ENCODE measurements at regions not wholly inside any gene's neighbourhood (a gene's known extent, or its start where the extent isn't known, plus 50 kb on each side); places are given as distances from the start of the nearest gene placed in this dataset.
"Not testable (repeated sequence)": the region's sequence is repeated elsewhere in the genome, so short reads cannot be mapped to it uniquely, and the experiment has no call there.

DNA sequence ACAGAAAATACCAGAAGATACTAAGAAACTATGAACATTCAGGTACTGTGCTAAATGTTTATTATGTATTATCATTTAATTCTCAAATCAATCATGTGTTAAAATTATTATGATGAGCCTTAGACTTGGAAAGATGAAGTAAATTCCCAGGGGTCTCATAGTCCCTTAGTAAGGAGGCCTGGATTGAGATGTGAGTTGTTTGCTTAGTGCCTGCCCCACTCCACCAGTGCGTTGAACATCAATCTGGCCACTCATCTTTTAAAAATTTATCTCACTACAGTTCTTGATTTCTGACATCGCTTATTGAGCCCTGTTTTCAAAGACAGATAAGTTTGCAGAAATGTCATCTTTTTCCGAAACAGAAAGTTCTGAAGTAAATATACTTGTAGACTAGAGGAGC is 618.4 kb upstream of the SEMA3D start:
- Mint-ChIP-seq H3K27ac (no peak overlapping the region), H3K4me1 (ENCODE audit: low read depth) (no peaks in the 10 kb centered on the region), H3K27me3 (ENCODE audit: low read depth) (no peaks in the 10 kb centered on the region), H3K4me3 (no peak overlapping the region), H3K36me3 (ENCODE audit: low read depth) (no peaks in the 10 kb centered on the region), H3K9me3 (ENCODE audit: insufficient read depth) (no peaks in the 10 kb centered on the region)
- no peak for DNase-seq
- CTCF ChIA-PET, result no interaction called here
- POLR2A ChIA-PET, result interaction anchor here (0.7 kb wide), 1 partner anchor 39 kb away, joined by 3 read pairs; no protein-coding TSS in a partner anchor
- no peak for ATAC-seq

GRCh38 chr7:85802211-85802610 is 615.4 kb upstream of the SEMA3D start:
- H3K36me3 Mint-ChIP-seq (ENCODE audit: low read depth), result no peaks in the 10 kb centered on the region
- CTCF ChIA-PET, result no interaction called here

DNA sequence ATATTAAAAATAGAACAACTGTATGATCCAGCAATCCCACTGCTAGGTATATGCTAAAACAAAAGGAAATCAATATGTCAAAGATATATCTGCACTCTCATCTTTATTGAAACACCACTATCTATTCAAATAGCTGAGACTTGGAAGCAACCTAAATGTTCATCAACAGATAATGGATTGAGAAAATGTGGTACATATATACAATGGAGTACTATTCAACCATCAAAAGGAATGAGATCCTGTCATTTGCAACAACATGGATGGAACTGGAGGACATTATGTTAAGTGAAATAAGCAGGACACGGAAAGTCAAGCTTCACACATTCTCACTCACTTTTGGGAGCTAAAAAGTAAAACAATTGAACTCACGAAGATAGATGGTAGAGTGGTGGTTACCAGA is 610.1 kb upstream of the SEMA3D start:
- Mint-ChIP-seq H3K27me3 (ENCODE audit: low read depth) (no peaks in the 10 kb centered on the region), H3K4me1 (ENCODE audit: low read depth) (no peaks in the 10 kb centered on the region), H3K36me3 (ENCODE audit: low read depth) (no peaks in the 10 kb centered on the region), H3K27ac (no peak overlapping the region), H3K4me3 (no peak overlapping the region), H3K9me3 (ENCODE audit: insufficient read depth) (peaks cover 15% of the 10 kb centered on the region)
- POLR2A ChIA-PET, result no interaction called here
- ATAC-seq (no peak), DNase-seq (no peak)
- CTCF ChIA-PET, result no interaction called here

More at GRCh38 chr7:85802211-85802610, 615.4 kb upstream of the SEMA3D start:
- Mint-ChIP-seq H3K4me1 (ENCODE audit: low read depth) (no peaks in the 10 kb centered on the region), H3K4me3 (no peak overlapping the region), H3K9me3 (ENCODE audit: insufficient read depth) (peaks cover under 1% of the 10 kb centered on the region), H3K27me3 (ENCODE audit: low read depth) (no peaks in the 10 kb centered on the region), H3K27ac (no peak overlapping the region)
- POLR2A ChIA-PET, result no interaction called here
- DNase-seq (no peak), ATAC-seq (no peak)

DNA sequence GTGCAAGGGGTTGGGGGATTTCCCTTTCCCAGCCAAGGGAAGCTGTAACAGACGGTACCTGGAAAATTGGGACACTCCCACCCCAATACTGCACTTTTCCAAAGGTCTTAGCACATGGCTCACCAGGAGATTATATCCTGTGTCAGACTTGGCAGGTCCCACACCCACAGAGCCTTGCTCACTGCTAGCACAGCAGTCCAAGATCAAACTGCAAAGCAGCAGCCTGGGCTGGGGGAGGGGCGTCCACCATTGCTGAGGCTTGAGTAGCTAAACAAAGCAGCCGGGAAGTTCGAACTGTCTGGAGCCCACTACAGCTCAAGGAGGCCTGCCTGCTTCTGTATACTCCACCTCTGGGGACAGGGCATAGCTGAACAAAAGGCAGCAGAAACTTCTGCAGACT is 604.2 kb upstream of the SEMA3D start:
- H3K36me3 Mint-ChIP-seq (ENCODE audit: low read depth); DNase-seq; CTCF ChIA-PET; H3K4me3 Mint-ChIP-seq; H3K27ac Mint-ChIP-seq; ATAC-seq; H3K27me3 Mint-ChIP-seq (ENCODE audit: low read depth); H3K9me3 Mint-ChIP-seq (ENCODE audit: insufficient read depth); POLR2A ChIA-PET; H3K4me1 Mint-ChIP-seq (ENCODE audit: low read depth): not testable (repeated sequence)

- Mint-ChIP-seq H3K27ac (no peak overlapping the region), H3K9me3 (ENCODE audit: insufficient read depth) (peaks cover 3% of the 10 kb centered on the region), H3K4me1 (ENCODE audit: low read depth) (peaks cover 3% of the 10 kb centered on the region), H3K27me3 (ENCODE audit: low read depth) (no peaks in the 10 kb centered on the region), H3K36me3 (ENCODE audit: low read depth) (no peaks in the 10 kb centered on the region), H3K4me3 (no peak overlapping the region)
- DNase-seq (no peak), ATAC-seq (no peak)
- ChIA-PET POLR2A (no interaction called here), CTCF (no interaction called here)
These were observed 594.8 kb upstream of the SEMA3D start for GRCh38 chr7:85781606-85782005.

DNA sequence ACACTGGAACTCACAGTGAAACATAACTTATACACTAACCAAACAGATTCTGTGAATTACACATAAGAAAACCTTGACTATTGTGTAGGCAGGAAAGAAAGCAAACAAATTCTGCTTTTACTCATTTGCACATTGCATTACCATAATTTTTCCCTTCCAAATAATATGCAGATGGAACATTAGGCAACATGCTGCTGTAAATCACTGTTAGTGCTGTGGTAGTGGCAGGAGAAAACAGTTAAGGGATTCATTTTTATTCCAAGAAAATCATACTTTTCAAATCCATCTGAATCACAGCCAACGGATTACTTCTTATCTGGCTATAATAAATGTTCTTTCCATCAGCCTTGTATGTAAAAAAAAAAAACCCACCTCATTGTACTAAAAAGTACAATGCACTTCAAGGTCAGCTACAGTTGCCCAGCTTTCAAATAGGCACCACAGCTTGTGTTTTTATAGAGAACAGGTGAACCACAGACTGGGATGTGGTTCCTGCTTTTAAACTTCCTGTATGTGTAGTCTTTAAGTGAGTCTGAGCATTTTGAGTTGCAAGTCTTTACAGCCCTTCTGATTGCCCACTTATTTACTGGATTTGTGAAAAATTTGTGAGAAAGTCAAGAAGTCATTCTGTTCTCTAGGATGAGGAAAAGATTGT is 590.0 kb upstream of the SEMA3D start:
- CTCF ChIA-PET, result no interaction called here

DNA sequence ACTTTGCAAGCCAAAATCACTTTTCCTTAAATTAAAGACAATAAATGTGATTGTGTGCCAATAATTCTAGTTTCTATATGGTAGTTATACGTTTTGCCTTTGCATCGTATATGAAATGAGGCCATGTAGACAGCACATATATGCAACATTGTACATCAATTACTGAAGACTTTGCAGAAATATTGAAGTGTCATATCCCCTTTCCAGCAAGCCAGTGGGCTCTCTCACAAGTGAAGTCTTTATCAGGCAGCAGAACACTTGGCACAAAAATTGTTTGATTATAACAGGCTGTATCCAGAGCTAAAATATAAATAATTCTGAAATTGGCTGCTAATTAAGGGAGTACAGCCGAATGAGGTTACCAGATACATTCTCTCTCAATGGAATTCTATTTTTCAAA is 588.6 kb upstream of the SEMA3D start:
- H3K36me3 Mint-ChIP-seq (ENCODE audit: low read depth), result no peaks in the 10 kb centered on the region
- CTCF ChIA-PET, result no interaction called here
- ATAC-seq, result no peak
- H3K4me3 Mint-ChIP-seq, result no peak overlapping the region
- no peak overlapping the region for H3K27ac Mint-ChIP-seq
- H3K9me3 Mint-ChIP-seq (ENCODE audit: insufficient read depth), result no peaks in the 10 kb centered on the region
- no peak for DNase-seq
- POLR2A ChIA-PET, result no interaction called here
- H3K27me3 Mint-ChIP-seq (ENCODE audit: low read depth), result no peaks in the 10 kb centered on the region
- H3K4me1 Mint-ChIP-seq (ENCODE audit: low read depth), result peaks cover 3% of the 10 kb centered on the region

More for the DNA sequence above, 590.0 kb upstream of the SEMA3D start:
- no peaks in the 10 kb centered on the region for H3K36me3 Mint-ChIP-seq (ENCODE audit: low read depth)
- POLR2A ChIA-PET, result no interaction called here
- no peak overlapping the region for H3K27ac Mint-ChIP-seq
- ATAC-seq (no peak), DNase-seq (no peak)
- H3K4me3 Mint-ChIP-seq, result no peak overlapping the region
- H3K4me1 Mint-ChIP-seq (ENCODE audit: low read depth), result peaks cover 3% of the 10 kb centered on the region
- no peaks in the 10 kb centered on the region for H3K27me3 Mint-ChIP-seq (ENCODE audit: low read depth)
- H3K9me3 Mint-ChIP-seq (ENCODE audit: insufficient read depth), result no peaks in the 10 kb centered on the region

DNA sequence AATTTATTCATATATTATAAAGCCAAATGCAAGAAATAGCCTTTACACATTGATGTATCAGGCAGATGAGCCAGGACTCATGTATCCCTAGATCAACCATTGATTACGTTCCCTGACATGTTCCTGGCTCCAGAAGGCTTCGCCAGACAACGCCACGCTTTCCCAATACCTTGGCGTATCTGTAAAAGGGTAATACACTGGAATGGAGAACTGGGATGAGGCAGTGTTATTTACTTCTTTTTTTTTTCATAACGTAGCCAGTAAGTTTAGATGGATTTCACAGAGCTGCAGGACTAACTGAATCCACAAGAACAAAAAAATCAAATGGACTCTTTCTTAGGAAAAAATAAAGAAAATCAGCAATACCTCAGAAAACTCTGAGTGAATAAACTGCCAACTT is 588.1 kb upstream of the SEMA3D start:
- H3K4me3 Mint-ChIP-seq, result no peak overlapping the region
- H3K36me3 Mint-ChIP-seq (ENCODE audit: low read depth), result no peaks in the 10 kb centered on the region
- H3K4me1 Mint-ChIP-seq (ENCODE audit: low read depth), result peaks cover 3% of the 10 kb centered on the region
- ATAC-seq (no peak), DNase-seq (no peak)
- no peaks in the 10 kb centered on the region for H3K9me3 Mint-ChIP-seq (ENCODE audit: insufficient read depth)
- ChIA-PET POLR2A (no interaction called here), CTCF (no interaction called here)
- H3K27ac Mint-ChIP-seq, result no peak overlapping the region
- no peaks in the 10 kb centered on the region for H3K27me3 Mint-ChIP-seq (ENCODE audit: low read depth)

- Mint-ChIP-seq H3K4me3 (no peak overlapping the region), H3K36me3 (ENCODE audit: low read depth) (no peaks in the 10 kb centered on the region), H3K4me1 (ENCODE audit: low read depth) (peaks cover 3% of the 10 kb centered on the region), H3K9me3 (ENCODE audit: insufficient read depth) (no peaks in the 10 kb centered on the region), H3K27ac (no peak overlapping the region), H3K27me3 (ENCODE audit: low read depth) (no peaks in the 10 kb centered on the region)
- ChIA-PET CTCF (no interaction called here), POLR2A (no interaction called here)
- ATAC-seq (no peak), DNase-seq (no peak)
These were observed 586.4 kb upstream of the SEMA3D start for GRCh38 chr7:85773116-85773728.

GRCh38 chr7:85771516-85771915 is 584.7 kb upstream of the SEMA3D start:
- H3K27ac Mint-ChIP-seq, result no peak overlapping the region
- DNase-seq (no peak), ATAC-seq (no peak)
- no peak overlapping the region for H3K4me3 Mint-ChIP-seq
- no peaks in the 10 kb centered on the region for H3K9me3 Mint-ChIP-seq (ENCODE audit: insufficient read depth)
- H3K36me3 Mint-ChIP-seq (ENCODE audit: low read depth), result no peaks in the 10 kb centered on the region
- ChIA-PET POLR2A (no interaction called here), CTCF (no interaction called here)
- no peaks in the 10 kb centered on the region for H3K27me3 Mint-ChIP-seq (ENCODE audit: low read depth)
- H3K4me1 Mint-ChIP-seq (ENCODE audit: low read depth), result no peaks in the 10 kb centered on the region

DNA sequence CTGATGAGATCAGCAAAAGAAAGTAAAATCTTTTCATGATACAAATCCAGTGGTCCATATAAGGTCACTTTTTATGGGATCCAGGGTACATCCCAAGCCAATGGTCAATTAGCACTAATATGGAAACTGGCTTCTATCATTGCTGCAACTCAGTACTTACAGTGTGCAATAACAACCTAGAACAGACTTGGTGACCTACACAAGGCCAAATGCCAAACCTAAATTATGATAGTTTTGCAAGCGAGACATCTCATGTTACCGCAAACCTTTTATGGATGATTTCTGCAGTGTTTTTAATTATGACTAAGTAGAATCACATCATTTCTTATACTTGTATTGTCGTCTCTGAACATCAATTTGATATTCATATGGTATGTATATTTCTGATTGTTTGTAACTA is 583.5 kb upstream of the SEMA3D start:
- no peak overlapping the region for H3K4me3 Mint-ChIP-seq
- DNase-seq (no peak), ATAC-seq (no peak)
- CTCF ChIA-PET, result no interaction called here
- H3K4me1 Mint-ChIP-seq (ENCODE audit: low read depth), result no peaks in the 10 kb centered on the region
- no peaks in the 10 kb centered on the region for H3K36me3 Mint-ChIP-seq (ENCODE audit: low read depth)
- H3K9me3 Mint-ChIP-seq (ENCODE audit: insufficient read depth), result no peaks in the 10 kb centered on the region
- no peaks in the 10 kb centered on the region for H3K27me3 Mint-ChIP-seq (ENCODE audit: low read depth)
- POLR2A ChIA-PET, result no interaction called here
- no peak overlapping the region for H3K27ac Mint-ChIP-seq

- Mint-ChIP-seq H3K9me3 (ENCODE audit: insufficient read depth) (no peaks in the 10 kb centered on the region), H3K27me3 (ENCODE audit: low read depth) (no peaks in the 10 kb centered on the region), H3K36me3 (ENCODE audit: low read depth) (no peaks in the 10 kb centered on the region), H3K27ac (no peak overlapping the region), H3K4me3 (no peak overlapping the region), H3K4me1 (ENCODE audit: low read depth) (no peaks in the 10 kb centered on the region)
- DNase-seq (no peak), ATAC-seq (no peak)
- ChIA-PET CTCF (no interaction called here), POLR2A (no interaction called here)
These were observed 578.9 kb upstream of the SEMA3D start for GRCh38 chr7:85765698-85766298.

GRCh38 chr7:85764034-85764433 is 577.2 kb upstream of the SEMA3D start:
- Mint-ChIP-seq H3K9me3 (ENCODE audit: insufficient read depth) (no peaks in the 10 kb centered on the region), H3K27ac (no peak overlapping the region), H3K36me3 (ENCODE audit: low read depth) (no peaks in the 10 kb centered on the region), H3K4me1 (ENCODE audit: low read depth) (no peaks in the 10 kb centered on the region), H3K4me3 (no peak overlapping the region), H3K27me3 (ENCODE audit: low read depth) (no peaks in the 10 kb centered on the region)
- ChIA-PET CTCF (no interaction called here), POLR2A (no interaction called here)
- DNase-seq (no peak), ATAC-seq (no peak)

All from activated CD8-positive, alpha-beta T cell treated with anti-CD3 and anti-CD28 coated beads, Interleukin-2, amount 10 ng/mL, durations not matched to agents 7 days and 5 days (primary cell).